IPS-15b (cell line): ENCODE measurements at regions not wholly inside any gene's neighbourhood (a gene's known extent, or its start where the extent isn't known, plus 50 kb on each side); places are given as distances from the start of the nearest gene placed in this dataset.

Experiments used
- H3K27me3 ChIP-seq: one replicate; pipeline ENCODE4 v1.6.1; 2013; ENCODE audit warnings: low read length; ENCODE audit not compliant: control insufficient read depth, insufficient read depth
- H3K36me3 ChIP-seq: one replicate; pipeline ENCODE4 v1.6.1; 2013; ENCODE audit warnings: low read length; ENCODE audit not compliant: control insufficient read depth, insufficient read depth
- H3K4me1 ChIP-seq: one replicate; pipeline ENCODE4 v1.6.1; 2013; ENCODE audit warnings: mild to moderate bottlenecking, low read length; ENCODE audit not compliant: control insufficient read depth, insufficient read depth
- H3K4me3 ChIP-seq: one replicate; pipeline ENCODE4 v1.5.1; 2013; ENCODE audit warnings: low read depth, low read length
- H3K9ac ChIP-seq: one replicate; pipeline ENCODE4 v1.6.1; 2013; ENCODE audit warnings: low read depth, mild to moderate bottlenecking, low read length
- H3K9me3 ChIP-seq: one replicate; pipeline ENCODE4 v1.6.1; 2013; ENCODE audit warnings: mild to moderate bottlenecking, low read length; ENCODE audit not compliant: control insufficient read depth, insufficient read depth

DNA sequence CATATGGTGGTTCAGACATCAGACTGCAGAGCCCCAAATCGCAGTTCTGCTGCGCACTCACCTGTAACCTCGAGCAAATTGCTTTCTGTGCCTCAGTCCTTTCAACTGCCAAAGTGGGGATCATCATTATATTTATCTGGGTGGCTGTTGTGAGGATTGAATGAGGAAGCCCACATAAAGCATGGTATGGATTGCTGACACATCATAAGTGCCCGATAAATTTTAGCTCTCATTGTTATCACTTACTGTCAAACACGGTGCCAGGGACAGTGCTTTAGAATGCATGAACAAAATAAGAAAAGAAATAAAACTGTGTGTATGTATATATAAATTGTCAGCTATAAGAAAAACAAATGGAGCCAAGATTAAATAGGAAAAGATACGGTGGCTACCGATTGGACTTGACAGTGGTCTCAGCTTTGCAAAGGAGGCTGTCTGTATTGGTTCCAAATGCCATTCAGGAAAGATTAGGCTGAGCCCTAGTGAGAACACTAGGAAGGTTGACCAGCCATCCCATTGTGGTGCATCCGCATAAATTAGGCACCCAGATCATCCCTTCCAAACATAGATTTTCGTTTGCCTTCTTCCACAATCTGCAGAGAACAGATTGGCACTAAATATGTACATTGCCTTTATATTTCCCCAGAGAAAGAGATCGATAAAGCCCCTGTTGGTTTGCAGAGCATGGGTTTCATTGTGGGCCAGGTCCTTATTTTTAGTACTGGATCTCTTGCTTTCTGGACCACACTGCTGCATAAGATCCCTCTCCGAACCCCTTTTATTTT, 91.8 kb upstream of the KAZN start:
- Histone ChIP-seq H3K9me3 (no peaks in the 10 kb centered on the region), H3K4me3 (no peak overlapping the region), H3K9ac (no peak overlapping the region), H3K4me1 (peaks cover 4% of the 10 kb centered on the region), H3K27me3 (peaks cover 2% of the 10 kb centered on the region), H3K36me3 (no peaks in the 10 kb centered on the region)

GRCh38 chr1:14507262-14507661, 91.2 kb upstream of the KAZN start:
- Histone ChIP-seq H3K4me3 (no peak overlapping the region), H3K9ac (no peak overlapping the region), H3K9me3 (no peaks in the 10 kb centered on the region), H3K27me3 (peaks cover 2% of the 10 kb centered on the region), H3K4me1 (peaks cover 9% of the 10 kb centered on the region), H3K36me3 (no peaks in the 10 kb centered on the region)

- H3K4me3 ChIP-seq: no peak overlapping the region
- no peaks in the 10 kb centered on the region for H3K9me3 ChIP-seq
- no peaks in the 10 kb centered on the region for H3K36me3 ChIP-seq
- H3K27me3 ChIP-seq: peaks cover 2% of the 10 kb centered on the region
- H3K4me1 ChIP-seq: peaks cover 17% of the 10 kb centered on the region
- no peak overlapping the region for H3K9ac ChIP-seq
Observed at GRCh38 chr1:14508613-14509012, 89.9 kb upstream of the KAZN start.

DNA sequence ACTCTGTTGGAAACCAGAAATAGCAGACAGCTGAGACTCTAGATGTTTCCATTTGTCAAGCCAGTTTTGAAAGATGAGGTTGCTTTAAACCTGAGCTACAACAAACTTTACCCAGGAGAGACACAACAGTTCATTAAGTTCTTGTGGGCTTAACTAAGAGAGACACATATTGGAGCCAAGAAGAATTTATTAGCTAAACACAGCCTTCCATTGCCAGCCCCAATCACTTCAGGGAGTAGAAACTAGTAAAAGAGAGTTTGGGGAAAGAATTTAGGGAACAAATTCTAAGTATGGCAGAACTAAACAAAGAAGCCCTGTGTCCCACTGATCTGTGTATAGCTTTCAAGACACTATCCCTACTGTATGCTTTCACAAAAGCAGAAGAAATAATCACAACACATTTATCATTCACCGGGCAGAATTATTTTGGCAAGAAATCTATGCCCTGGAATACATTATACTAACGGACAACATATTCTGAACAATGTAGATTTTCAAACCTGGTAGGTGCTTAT, 87.3 kb upstream of the KAZN start:
- Histone ChIP-seq H3K36me3 (no peaks in the 10 kb centered on the region), H3K4me1 (peaks cover 14% of the 10 kb centered on the region), H3K9me3 (no peaks in the 10 kb centered on the region), H3K9ac (no peak overlapping the region), H3K4me3 (no peak overlapping the region), H3K27me3 (no peaks in the 10 kb centered on the region)

DNA sequence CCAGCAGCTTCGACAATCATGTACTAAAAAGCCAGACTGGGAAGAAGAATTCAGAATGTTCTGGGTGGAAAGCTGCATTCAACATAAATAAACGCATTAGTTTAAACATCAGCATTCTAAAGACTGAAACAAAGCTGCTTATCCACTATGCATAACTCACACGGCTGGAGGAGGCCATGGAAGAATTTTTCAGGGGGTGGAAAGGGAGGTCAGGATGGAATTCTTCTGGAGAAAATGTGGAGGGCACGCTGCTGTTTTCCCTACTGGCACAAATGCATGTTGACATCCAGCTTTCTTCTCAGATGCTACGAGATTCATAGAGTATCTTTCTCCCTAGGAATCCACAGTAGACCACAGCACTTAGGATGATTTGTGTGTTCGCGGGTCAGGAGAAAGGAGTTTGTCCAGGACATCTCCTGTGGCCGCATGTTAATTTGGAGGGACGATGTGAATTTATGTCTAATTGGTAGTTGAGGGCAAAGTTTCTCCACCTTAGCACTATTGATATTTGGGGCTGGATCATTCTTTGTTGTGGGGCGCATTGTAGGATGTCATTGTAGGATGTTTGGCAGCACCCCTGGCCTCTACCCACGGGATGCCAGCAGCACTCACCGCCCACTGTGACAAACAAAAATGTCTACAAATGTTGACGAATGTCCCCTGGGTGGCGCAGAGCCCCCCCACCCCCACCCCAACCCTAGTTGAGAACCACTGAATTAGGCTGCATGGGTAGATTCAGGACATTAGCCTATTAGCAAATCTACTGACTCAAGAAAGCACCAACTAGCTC, 86.5 kb upstream of the KAZN start:
- H3K4me1 ChIP-seq: peaks cover 14% of the 10 kb centered on the region
- H3K27me3 ChIP-seq: no peaks in the 10 kb centered on the region
- H3K4me3 ChIP-seq: no peak overlapping the region
- no peak overlapping the region for H3K9ac ChIP-seq
- H3K9me3 ChIP-seq: no peaks in the 10 kb centered on the region
- H3K36me3 ChIP-seq: no peaks in the 10 kb centered on the region

- Histone ChIP-seq H3K27me3 (no peaks in the 10 kb centered on the region), H3K4me3 (no peak overlapping the region), H3K4me1 (peaks cover 14% of the 10 kb centered on the region), H3K9me3 (no peaks in the 10 kb centered on the region), H3K9ac (no peak overlapping the region), H3K36me3 (no peaks in the 10 kb centered on the region)
Observed at GRCh38 chr1:14513111-14513510, 85.4 kb upstream of the KAZN start.

- no peaks in the 10 kb centered on the region for H3K36me3 ChIP-seq
- peaks cover 14% of the 10 kb centered on the region for H3K4me1 ChIP-seq
- no peak overlapping the region for H3K9ac ChIP-seq
- no peak overlapping the region for H3K4me3 ChIP-seq
- no peaks in the 10 kb centered on the region for H3K27me3 ChIP-seq
- no peaks in the 10 kb centered on the region for H3K9me3 ChIP-seq
Observed at GRCh38 chr1:14514739-14515138, 83.7 kb upstream of the KAZN start.

DNA sequence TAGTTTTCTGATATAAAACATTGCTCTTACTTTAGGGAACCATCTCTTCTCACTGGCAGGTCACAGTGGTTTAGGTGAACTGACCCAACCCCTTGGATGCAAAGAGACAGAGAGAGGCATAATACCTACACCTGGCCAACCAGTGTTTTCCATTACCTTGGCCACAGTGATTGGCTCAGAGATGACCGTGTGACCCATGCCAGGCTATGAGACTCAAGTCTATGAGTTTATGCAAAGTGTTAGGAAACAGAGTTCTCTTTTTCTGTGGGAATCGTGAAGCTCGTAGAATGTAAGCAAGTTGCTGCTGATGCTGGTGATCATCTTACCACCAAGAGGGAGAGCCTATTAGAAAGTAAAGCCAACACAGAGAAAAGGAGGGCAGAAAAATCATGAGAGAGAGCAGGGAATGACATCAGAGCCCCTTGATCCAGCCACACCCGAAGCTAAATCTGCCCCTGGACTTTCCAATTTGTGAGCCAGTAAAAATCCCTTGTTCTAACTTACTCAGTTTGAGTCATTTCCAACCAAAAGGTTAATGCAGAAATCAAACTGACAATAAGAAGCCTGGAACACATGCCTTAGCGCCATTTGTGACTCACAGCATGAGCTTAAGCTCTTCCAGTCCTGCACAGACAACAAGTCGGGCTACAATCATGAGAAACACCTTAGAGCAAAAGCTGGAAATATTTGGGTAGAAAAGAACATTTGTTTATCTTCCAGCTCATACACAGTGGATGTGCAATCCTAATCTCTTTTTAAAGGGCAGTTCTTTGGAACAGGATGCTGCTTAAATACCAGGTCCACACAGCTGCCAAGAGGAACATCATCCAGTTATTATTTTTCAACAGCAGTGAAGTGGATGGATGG, 81.3 kb upstream of the KAZN start:
- H3K4me3 ChIP-seq: no peak overlapping the region
- H3K9me3 ChIP-seq: no peaks in the 10 kb centered on the region
- H3K9ac ChIP-seq: no peak overlapping the region
- no peaks in the 10 kb centered on the region for H3K27me3 ChIP-seq
- no peaks in the 10 kb centered on the region for H3K36me3 ChIP-seq
- H3K4me1 ChIP-seq: peaks cover 8% of the 10 kb centered on the region

DNA sequence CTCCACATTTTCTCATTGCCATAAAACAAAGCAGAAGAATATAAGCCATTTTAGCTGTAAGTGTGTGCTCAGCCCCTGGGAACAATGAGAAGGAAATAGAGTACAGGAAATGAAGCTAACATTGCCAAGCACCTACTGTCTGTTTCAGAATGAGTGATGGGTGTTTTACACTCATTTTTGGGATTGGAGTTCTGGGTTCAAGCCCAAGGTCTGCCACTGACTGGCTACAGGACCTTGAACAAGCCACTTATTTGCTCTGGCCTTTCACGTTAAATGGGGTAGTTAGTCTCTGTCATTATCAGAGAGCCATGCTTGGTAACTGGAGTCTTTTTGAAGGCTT, 80.7 kb upstream of the KAZN start:
- Histone ChIP-seq H3K9me3 (no peaks in the 10 kb centered on the region), H3K36me3 (no peaks in the 10 kb centered on the region), H3K27me3 (no peaks in the 10 kb centered on the region), H3K4me1 (peaks cover 3% of the 10 kb centered on the region), H3K4me3 (no peak overlapping the region), H3K9ac (no peak overlapping the region)

DNA sequence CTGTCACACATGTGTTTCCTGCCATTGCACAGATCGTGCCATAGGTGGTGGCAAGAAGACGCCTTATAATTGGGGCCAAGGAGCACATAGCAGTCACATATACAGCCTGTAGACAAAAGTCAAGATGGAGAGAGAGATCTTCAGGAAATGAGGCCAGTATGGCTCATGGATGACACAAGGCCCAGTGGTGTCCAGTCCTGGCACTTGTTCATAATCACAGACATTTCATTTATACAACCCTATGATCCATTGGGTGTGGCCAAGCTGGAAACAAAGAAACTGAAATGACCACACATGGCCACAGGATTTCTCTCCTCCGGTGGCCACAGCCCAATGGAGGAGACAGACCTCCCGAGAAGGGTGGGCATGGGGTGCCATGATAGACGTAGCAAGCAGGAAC, 78.5 kb upstream of the KAZN start:
- H3K27me3 ChIP-seq: no peaks in the 10 kb centered on the region
- H3K4me3 ChIP-seq: no peak overlapping the region
- H3K4me1 ChIP-seq: no peaks in the 10 kb centered on the region

GRCh38 chr1:14520514-14521163, 77.8 kb upstream of the KAZN start:
- Histone ChIP-seq H3K4me3 (no peak overlapping the region), H3K4me1 (no peaks in the 10 kb centered on the region), H3K9ac (no peak overlapping the region), H3K36me3 (no peaks in the 10 kb centered on the region), H3K27me3 (no peaks in the 10 kb centered on the region), H3K9me3 (no peaks in the 10 kb centered on the region)

More for the DNA sequence above, 78.5 kb upstream of the KAZN start:
- H3K9me3 ChIP-seq: no peaks in the 10 kb centered on the region
- H3K9ac ChIP-seq: no peak overlapping the region
- no peaks in the 10 kb centered on the region for H3K36me3 ChIP-seq
